Hepatocyte (in vitro differentiated cells): ENCODE measurements at regions not wholly inside any gene's neighbourhood (a gene's known extent, or its start where the extent isn't known, plus 50 kb on each side); places are given as distances from the start of the nearest gene placed in this dataset.

Experiments used
- DNase-seq: peaks from one replicate; pipeline ENCODE4 v3.0.0-alpha.2; 2016; ENCODE audit warnings: low spot score
- H2AFZ ChIP-seq: fragments of 200-600 bp; sonication (generic); 2 replicates; pipeline ENCODE4 v1.6.0; 2016; ENCODE audit warnings: antibody characterized with exemption, mild to moderate bottlenecking
- H3K27ac ChIP-seq: fragments of 200-600 bp; sonication (generic); 2 replicates; pipeline ENCODE4 v1.5.1; 2016; ENCODE audit warnings: mild to moderate bottlenecking
- H3K27me3 ChIP-seq: fragments of 200-600 bp; sonication (generic); 2 replicates; pipeline ENCODE4 v1.6.1; 2016
- H3K36me3 ChIP-seq: fragments of 200-600 bp; sonication (generic); replicated peaks from 2 replicates; pipeline ENCODE4 v1.5.1; 2016; ENCODE audit warnings: low read depth; ENCODE audit not compliant: insufficient read depth
- H3K4me1 ChIP-seq: fragments of 200-600 bp; sonication (generic); 2 replicates; pipeline ENCODE4 v1.5.1; 2016; ENCODE audit warnings: mild to moderate bottlenecking, moderate library complexity; ENCODE audit not compliant: insufficient read depth
- H3K4me2 ChIP-seq: fragments of 200-600 bp; sonication (generic); 2 replicates; pipeline ENCODE4 v1.6.0; 2016
- H3K4me3 ChIP-seq: fragments of 200-600 bp; sonication (generic); 2 replicates; pipeline ENCODE4 v1.5.1; 2016; ENCODE audit warnings: mild to moderate bottlenecking
- H3K79me2 ChIP-seq: fragments of 200-600 bp; sonication (generic); 2 replicates; pipeline ENCODE4 v1.6.0; 2017; ENCODE audit warnings: mild to moderate bottlenecking
- H3K9me2 ChIP-seq: fragments of 200-600 bp; sonication (generic); replicated peaks from 2 replicates; pipeline ENCODE4 v1.6.0; 2017; ENCODE audit warnings: mild to moderate bottlenecking; ENCODE audit not compliant: insufficient read depth
- H3K9me3 ChIP-seq: fragments of 200-600 bp; sonication (generic); 2 replicates; pipeline ENCODE4 v1.5.1; 2016; ENCODE audit warnings: low read depth, mild to moderate bottlenecking
- H4K20me1 ChIP-seq: fragments of 200-600 bp; sonication (generic); 2 replicates; pipeline ENCODE4 v1.6.0; 2016; ENCODE audit warnings: mild to moderate bottlenecking; ENCODE audit not compliant: insufficient read depth, poor library complexity, severe bottlenecking
- CTCF ChIP-seq: fragments of 200-600 bp; sonication (generic); IDR thresholded peaks from 2 replicates; pipeline ENCODE4 v1.5.1; 2016; ENCODE audit warnings: antibody characterized with exemption, mild to moderate bottlenecking; ENCODE audit not compliant: poor library complexity
- EZH2 ChIP-seq: fragments of 200-600 bp; sonication (generic); IDR thresholded peaks from 2 replicates; pipeline ENCODE4 v1.6.1; 2016; ENCODE audit warnings: antibody characterized with exemption, mild to moderate bottlenecking, borderline replicate concordance
- EZH2phosphoT487 ChIP-seq: fragments of 200-600 bp; sonication (generic); IDR thresholded peaks from one replicate; pipeline ENCODE4 v1.6.1; 2018; ENCODE audit warnings: antibody characterized with exemption, mild to moderate bottlenecking, low read depth, moderate library complexity; ENCODE audit not compliant: unreplicated experiment, severe bottlenecking
- WGBS: methylation state at CpG from one replicate; pipeline ENCODE4 v1.1.6; 2016; ENCODE audit warnings: low lambda C conversion rate; ENCODE audit errors: missing lambda C conversion rate; 5-methylcytosine and 5-hydroxymethylcytosine counted together

GRCh38 chr7:124354201-124354600 lies 321.3 kb upstream of the TMEM229A start:
- H4K20me1 ChIP-seq, result no peaks in the 10 kb centered on the region
- no peaks in the 10 kb centered on the region for H3K79me2 ChIP-seq
- H3K36me3 ChIP-seq, result no peaks in the 10 kb centered on the region
- H3K27ac ChIP-seq, result no peak overlapping the region
- H2AFZ ChIP-seq, result no peak overlapping the region
- no peaks in the 10 kb centered on the region for H3K9me3 ChIP-seq
- H3K4me2 ChIP-seq, result no peak overlapping the region
- no peak overlapping the region for H3K4me3 ChIP-seq
- H3K9me2 ChIP-seq, result no peaks in the 10 kb centered on the region
- no peak for DNase-seq
- TF ChIP-seq CTCF (no peak), EZH2phosphoT487 (no peak), EZH2 (no peak)
- no peaks in the 10 kb centered on the region for H3K4me1 ChIP-seq
- no peaks in the 10 kb centered on the region for H3K27me3 ChIP-seq

GRCh38 chr7:124351950-124352349 lies 319.1 kb upstream of the TMEM229A start:
- Histone ChIP-seq H2AFZ (no peak overlapping the region), H3K27me3 (no peaks in the 10 kb centered on the region), H3K79me2 (no peaks in the 10 kb centered on the region), H3K27ac (no peak overlapping the region), H4K20me1 (no peaks in the 10 kb centered on the region), H3K4me2 (no peak overlapping the region), H3K9me2 (no peaks in the 10 kb centered on the region), H3K4me1 (no peaks in the 10 kb centered on the region), H3K9me3 (no peaks in the 10 kb centered on the region), H3K36me3 (no peaks in the 10 kb centered on the region), H3K4me3 (no peak overlapping the region)
- no peak for TF ChIP-seq EZH2
- TF ChIP-seq EZH2phosphoT487, result no peak
- no peak for TF ChIP-seq CTCF
- WGBS, result 75% methylated on average over 8 of the region's 8 CpGs
- DNase-seq, result no peak

GRCh38 chr7:124349443-124349842 lies 316.6 kb upstream of the TMEM229A start:
- 72% methylated on average over 2 of the region's 2 CpGs for WGBS
- H4K20me1 ChIP-seq, result no peaks in the 10 kb centered on the region
- no peaks in the 10 kb centered on the region for H3K27me3 ChIP-seq

More at GRCh38 chr7:124349443-124349842, 316.6 kb upstream of the TMEM229A start:
- no peaks in the 10 kb centered on the region for H3K9me3 ChIP-seq
- H3K27ac ChIP-seq, result no peak overlapping the region
- H3K79me2 ChIP-seq, result no peaks in the 10 kb centered on the region
- no peaks in the 10 kb centered on the region for H3K4me1 ChIP-seq
- H3K9me2 ChIP-seq, result no peaks in the 10 kb centered on the region
- H3K36me3 ChIP-seq, result no peaks in the 10 kb centered on the region
- H3K4me3 ChIP-seq, result no peak overlapping the region
- no peak for DNase-seq
- no peak overlapping the region for H2AFZ ChIP-seq
- TF ChIP-seq EZH2phosphoT487 (no peak), EZH2 (no peak), CTCF (no peak)
- no peak overlapping the region for H3K4me2 ChIP-seq
